ENCODE measurements at regions not wholly inside any gene's neighbourhood (a gene's known extent, or its start where the extent isn't known, plus 50 kb on each side); places are given as distances from the start of the nearest gene placed in this dataset.

- TF ChIP-seq TCF15 (CRISPR knock-in tag; IDR thresholded peaks at IDR 0.05) (no peak), EP300 (IDR thresholded peaks at IDR 0.05; ENCODE audit: low read length) (no peak), E2F4 (CRISPR knock-in tag; IDR thresholded peaks at IDR 0.05; ENCODE audit: low read depth) (no peak), BRD4 (IDR thresholded peaks at IDR 0.05) (no peak), CHAMP1 (IDR thresholded peaks at IDR 0.05) (no peak)
These were observed 113.8 kb downstream of the ADRA2C start (continued) for GRCh38 chr4:3879681-3880614.

All from K562 (cell line).